Amniotic stem cell (primary cell): ENCODE measurements at regions not wholly inside any gene's neighbourhood (a gene's known extent, or its start where the extent isn't known, plus 50 kb on each side); places are given as distances from the start of the nearest gene placed in this dataset.
"Not testable (repeated sequence)": the region's sequence is repeated elsewhere in the genome, so short reads cannot be mapped to it uniquely, and the experiment has no call there.

Source experiments
- DNase-seq: peaks from one replicate; lab custom pipeline; 2025; lab: John Stamatoyannopoulos, UW

GRCh38 chr21:31819692-31820091 lies 53.1 kb upstream of the HUNK start:
- not testable (repeated sequence) for DNase-seq

GRCh38 chr21:31814356-31814755 lies 58.5 kb upstream of the HUNK start:
- not testable (repeated sequence) for DNase-seq

- DNase-seq: no peak
These were observed 59.0 kb upstream of the HUNK start for GRCh38 chr21:31813862-31814261.

- DNase-seq: no peak
These were observed 68.8 kb upstream of the HUNK start for GRCh38 chr21:31804008-31804394.

GRCh38 chr21:31803039-31804007 lies 69.5 kb upstream of the HUNK start:
- DNase-seq: no peak

- no peak for DNase-seq
These were observed 70.4 kb upstream of the SCAF4 start for GRCh38 chr21:31802331-31802730.

- no peak for DNase-seq
These were observed 69.8 kb upstream of the SCAF4 start for GRCh38 chr21:31801551-31802219.

- no peak for DNase-seq
These were observed 67.2 kb upstream of the SCAF4 start for GRCh38 chr21:31798842-31799704.

GRCh38 chr21:31795992-31796391 lies 64.1 kb upstream of the SCAF4 start:
- no peak for DNase-seq

GRCh38 chr21:31790420-31790819 lies 58.5 kb upstream of the SCAF4 start:
- DNase-seq: not testable (repeated sequence)

- no peak for DNase-seq
These were observed 56.7 kb upstream of the SCAF4 start for GRCh38 chr21:31788581-31788980.

GRCh38 chr21:31787691-31788090 lies 55.8 kb upstream of the SCAF4 start:
- not testable (repeated sequence) for DNase-seq

- DNase-seq: no peak
These were observed 54.4 kb upstream of the SCAF4 start for GRCh38 chr21:31786164-31786920.

GRCh38 chr21:31785237-31786163 lies 53.6 kb upstream of the SCAF4 start:
- peak; percentile 61 for DNase-seq

- no peak for DNase-seq
These were observed 49.8 kb upstream of the SCAF4 start for GRCh38 chr21:31781737-31782136.
